ENCODE measurements at regions not wholly inside any gene's neighbourhood (a gene's known extent, or its start where the extent isn't known, plus 50 kb on each side); places are given as distances from the start of the nearest gene placed in this dataset.

DNA sequence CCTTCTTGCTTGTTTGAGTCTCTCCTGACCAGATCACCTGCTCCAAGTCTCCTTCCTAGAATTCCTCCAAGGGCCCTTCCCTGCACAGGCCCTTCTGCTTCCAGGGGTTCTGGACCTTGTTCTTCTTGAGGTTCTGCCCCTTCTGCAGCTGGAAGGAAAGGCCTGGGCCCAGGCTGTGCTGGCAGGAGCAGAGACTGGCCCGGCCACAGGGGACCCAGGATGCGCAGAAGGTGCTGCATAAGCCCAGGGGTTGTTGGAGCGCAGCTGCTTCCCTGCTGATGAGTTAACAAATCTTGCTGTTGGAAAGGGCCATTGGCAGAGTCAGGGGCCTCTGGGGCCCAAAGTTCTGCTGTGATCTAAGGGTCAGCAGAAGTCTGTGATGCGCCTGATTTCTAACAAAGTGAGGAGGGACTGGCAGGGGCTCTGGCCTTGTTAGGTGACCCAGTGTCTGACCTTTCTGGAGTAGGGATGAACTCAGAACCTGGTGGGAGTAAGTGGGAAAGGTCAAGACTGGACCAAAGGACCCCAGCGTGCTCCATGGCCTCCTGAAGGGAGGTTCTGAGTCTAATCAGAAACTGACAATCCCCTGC, 509.8 kb downstream of the PTPRU start:
- DNase-seq (ENCODE audit: insufficient read length, low spot score) (no peak), FAIRE-seq (no peak)
- TF ChIP-seq POLR2A (IDR thresholded peaks at IDR 0.05; ENCODE audit: low read depth, low read length) = no peak

DNA sequence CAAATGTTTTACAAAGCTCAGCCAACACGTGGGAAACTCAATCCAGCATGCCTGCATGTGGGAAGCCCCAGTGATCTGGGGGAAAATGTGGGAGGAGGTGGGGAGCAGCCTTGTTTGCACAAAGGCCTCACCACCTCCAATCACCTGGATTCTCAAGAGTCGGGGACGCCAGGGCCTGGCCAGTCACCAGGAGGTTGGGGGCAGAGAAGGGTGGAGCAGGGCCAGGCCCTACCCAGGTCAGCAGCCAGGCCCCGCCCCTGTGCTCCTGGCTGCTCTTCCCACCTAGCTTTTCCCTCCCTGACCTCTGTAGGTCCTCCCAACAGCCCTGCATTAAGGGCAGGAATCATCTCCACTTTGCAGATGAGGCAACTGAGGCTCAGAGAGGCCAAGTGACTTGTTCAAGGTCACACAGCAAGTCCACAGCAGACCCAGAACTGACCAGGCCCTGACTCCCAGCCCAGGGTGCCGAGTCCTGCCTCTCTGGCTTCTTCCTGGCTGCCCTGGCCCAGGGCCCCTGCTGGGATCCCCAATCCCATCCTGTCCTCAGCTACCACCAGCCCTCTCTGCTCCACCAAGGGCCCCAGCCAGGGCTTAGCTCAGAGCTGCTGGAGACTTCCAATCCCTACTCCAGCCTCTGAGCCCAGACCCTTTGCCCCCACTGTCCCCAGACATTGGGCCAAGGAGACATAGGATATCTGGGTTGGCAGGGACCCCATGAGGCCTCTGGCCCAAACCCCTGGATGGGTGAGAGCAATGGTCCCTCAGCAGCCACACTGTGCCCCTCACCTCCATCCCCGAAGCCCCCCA, 508.6 kb downstream of the PTPRU start:
- FAIRE-seq = no peak
- no peak for TF ChIP-seq POLR2A (IDR thresholded peaks at IDR 0.05; ENCODE audit: low read depth, low read length)

DNA sequence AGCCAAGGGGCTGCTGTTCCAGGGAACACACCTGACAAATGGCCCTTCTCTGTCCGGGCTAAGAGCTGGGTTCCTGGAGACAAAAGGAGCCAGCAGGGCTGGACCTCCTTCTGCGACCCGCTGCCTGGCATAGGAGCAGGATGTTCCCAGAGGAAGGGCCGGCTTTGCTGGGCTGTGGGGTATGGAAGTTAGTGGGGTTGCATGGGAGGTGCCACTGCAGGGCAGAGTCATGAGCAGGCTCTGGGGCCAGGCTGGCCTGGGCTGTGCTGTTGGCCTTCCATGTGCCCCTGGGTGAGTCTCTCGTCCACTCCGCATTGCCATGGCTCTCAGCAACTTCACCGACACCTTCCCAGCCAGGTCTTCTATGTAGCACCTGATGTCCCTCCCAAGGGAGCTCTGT, 507.6 kb downstream of the PTPRU start:
- DNase-seq (ENCODE audit: insufficient read length, low spot score) (no peak), FAIRE-seq (no peak)
- TF ChIP-seq POLR2A (IDR thresholded peaks at IDR 0.05; ENCODE audit: low read depth, low read length) = no peak

More for the DNA sequence above, 508.6 kb downstream of the PTPRU start:
- no peak for DNase-seq (ENCODE audit: insufficient read length, low spot score)

DNA sequence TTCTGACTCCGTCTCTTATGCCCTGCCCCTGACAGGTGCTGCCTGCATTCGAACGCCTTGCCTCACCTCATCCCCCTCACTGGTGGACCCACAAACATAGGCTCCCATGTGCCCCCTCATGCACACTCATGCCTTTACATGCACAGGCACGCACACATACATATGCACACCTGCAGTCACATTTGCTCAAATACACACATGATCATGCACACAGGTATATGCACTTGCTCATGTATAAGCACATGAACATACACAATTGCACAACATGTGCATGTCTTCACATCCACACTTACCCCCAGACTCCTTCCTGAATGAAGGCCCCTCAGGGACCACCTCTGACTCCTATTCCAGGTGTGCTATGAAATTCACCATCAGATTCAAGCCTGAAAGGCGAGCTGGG, 506.9 kb downstream of the PTPRU start:
- no peak for DNase-seq (ENCODE audit: insufficient read length, low spot score)

DNA sequence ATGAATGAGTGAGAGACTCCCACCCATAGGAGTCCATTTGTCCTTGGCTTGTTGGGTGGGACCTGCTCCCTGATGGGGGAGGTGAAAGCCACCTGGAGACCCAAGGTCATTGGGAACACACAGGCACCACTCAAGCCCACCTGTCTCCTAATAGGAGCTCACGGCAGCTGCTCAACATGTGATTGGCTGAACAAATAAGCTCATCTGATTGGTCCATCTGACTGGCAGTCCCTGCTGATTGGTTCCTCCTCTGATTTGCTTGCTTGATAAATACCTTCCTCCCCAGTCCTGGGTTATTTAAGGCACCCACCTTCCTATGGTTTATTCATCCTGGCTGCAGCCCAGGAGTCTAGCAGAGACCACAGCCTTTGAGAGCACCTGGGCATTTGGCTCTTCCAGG, 502.9 kb downstream of the PTPRU start:
- no peak for TF ChIP-seq POLR2A (IDR thresholded peaks at IDR 0.05; ENCODE audit: low read depth, low read length)
- FAIRE-seq = no peak

More for the DNA sequence above, 506.9 kb downstream of the PTPRU start:
- FAIRE-seq = no peak
- no peak for TF ChIP-seq POLR2A (IDR thresholded peaks at IDR 0.05; ENCODE audit: low read depth, low read length)

DNA sequence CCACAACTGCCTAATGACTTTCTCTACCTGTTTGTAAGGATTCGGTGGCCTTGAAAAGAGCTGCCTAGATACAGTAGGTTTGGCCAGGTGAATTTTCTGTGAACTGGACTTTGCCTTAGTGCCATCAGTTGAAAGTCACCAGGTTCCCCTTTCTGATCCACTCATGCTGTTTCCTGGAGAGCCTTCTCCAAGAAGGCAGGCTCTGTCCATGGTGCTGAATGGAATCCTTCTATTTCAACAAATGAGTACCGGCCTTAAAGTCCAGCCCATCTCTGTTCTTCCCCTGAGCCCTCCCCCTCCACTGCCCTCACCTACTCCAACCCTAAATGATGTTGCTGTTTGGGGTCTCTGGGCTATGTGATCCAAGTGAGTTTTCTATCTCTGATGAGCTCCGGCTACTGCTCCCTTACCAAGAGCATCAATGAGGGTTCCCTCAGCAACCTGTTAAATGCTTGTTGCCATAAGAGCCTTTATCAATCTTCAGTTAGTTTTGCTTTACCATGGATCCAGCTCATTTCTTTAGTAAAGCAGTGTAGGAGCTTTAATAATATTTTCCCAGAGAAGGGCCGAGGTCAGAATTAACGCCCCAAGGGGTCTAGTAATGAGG, 500.4 kb downstream of the PTPRU start:
- DNase-seq (ENCODE audit: insufficient read length, low spot score) = no peak
- no peak for TF ChIP-seq POLR2A (IDR thresholded peaks at IDR 0.05; ENCODE audit: low read depth, low read length)
- no peak for FAIRE-seq

More for the DNA sequence above, 502.9 kb downstream of the PTPRU start:
- DNase-seq (ENCODE audit: insufficient read length, low spot score) = no peak

DNA sequence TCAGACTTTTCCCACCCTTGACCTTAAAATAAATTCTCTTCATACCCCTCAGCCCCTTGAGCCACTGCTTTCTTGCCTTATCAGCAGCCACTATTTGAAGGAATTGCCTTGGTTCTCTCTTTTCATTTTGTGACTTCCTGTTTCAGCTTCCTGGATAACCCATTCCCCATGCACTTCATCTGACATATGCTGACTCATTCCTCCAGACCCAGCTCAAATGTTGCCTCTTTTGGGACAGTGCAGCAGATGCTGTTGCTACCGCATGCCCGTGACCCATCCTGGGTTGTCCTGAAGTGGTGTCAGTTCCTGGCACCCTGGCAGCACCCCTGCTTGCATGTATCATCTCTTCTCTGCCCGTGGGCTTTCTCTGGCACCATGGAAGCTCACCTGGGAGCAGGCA, 496.1 kb downstream of the PTPRU start:
- FAIRE-seq (no peak), DNase-seq (ENCODE audit: insufficient read length, low spot score) (no peak)
- TF ChIP-seq POLR2A (IDR thresholded peaks at IDR 0.05; ENCODE audit: low read depth, low read length) = no peak

DNA sequence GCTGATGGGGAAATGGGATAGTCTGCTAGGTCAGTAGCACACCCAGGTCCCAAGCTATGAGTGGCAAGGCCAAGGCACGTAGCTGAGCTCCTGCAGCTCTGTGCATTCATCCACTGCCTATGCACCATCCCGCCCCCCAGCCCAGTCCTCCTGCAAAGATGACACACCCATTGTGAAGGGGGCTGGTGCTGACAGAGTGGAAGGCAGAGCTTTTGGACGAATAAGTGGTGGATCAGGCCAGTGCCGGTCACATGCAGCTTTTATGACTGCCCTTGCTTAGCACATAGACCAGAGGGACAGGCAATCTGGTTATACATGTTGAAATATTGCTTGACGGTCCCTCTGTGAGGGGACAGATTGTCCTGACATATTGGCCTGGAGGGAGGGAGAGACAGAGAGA, 494.3 kb downstream of the PTPRU start:
- DNase-seq (ENCODE audit: insufficient read length, low spot score) (no peak), FAIRE-seq (no peak)
- TF ChIP-seq POLR2A (IDR thresholded peaks at IDR 0.05; ENCODE audit: low read depth, low read length) = no peak

DNA sequence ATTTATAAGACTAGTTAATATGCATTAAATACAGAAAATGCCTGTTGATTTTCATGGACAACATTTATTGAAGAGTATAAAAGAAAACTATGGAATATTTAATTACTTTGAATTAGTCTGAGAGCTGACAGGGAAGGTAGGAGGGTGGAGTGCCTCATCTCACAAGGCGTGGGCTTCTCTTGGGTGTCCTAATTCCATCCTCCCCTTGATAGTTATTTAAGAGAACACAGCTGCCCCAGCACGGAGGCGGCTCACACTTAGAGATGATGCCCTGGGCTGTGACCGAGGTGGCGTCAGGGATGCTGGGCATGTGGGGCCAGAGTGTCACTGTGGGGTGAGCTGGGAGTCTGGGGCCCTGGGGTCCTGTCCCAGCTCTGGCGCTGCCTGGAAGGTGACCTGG, 493.0 kb downstream of the PTPRU start:
- no peak for TF ChIP-seq POLR2A (IDR thresholded peaks at IDR 0.05; ENCODE audit: low read depth, low read length)
- DNase-seq (ENCODE audit: insufficient read length, low spot score) (no peak), FAIRE-seq (no peak)

DNA sequence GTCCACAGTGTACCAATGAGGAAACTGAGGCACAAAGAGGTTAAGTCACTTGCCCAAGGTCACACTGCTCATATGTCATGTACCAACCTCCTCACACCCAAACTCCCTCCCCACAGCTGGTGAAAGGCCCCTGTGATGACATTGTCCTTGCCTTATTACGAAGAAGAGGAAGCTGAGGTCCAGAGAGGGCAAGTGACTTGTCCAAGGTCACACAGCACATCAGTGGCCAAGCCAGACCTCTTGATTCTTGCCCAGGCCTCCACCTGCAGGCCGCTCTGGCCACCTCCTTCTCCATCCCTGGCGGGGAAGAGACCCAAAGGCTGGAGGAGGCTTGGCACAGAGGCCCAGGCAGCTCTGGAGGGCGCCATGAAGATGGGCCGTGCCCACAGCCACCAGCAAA, 492.4 kb downstream of the PTPRU start:
- DNase-seq (ENCODE audit: insufficient read length, low spot score) (no peak), FAIRE-seq (no peak)
- no peak for TF ChIP-seq POLR2A (IDR thresholded peaks at IDR 0.05; ENCODE audit: low read depth, low read length)

DNA sequence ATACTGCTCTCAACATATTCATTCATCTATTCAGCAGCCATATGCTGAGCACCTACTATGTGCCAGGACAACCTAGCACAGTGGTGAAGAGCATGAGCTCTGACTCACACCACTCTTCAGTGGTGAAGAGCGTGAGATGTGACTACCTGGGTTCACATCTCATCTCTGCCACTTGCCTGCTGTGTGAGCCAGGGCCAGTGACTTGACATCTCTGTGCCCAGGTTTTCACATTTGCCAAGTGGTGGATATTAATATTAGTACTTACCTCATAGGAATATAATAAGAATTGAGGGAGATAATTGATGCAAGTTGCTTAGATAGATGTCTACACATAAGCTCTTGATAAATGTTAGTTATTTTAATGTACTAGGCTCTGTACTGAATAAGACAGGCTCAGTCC, 488.9 kb downstream of the PTPRU start:
- FAIRE-seq (no peak), DNase-seq (ENCODE audit: insufficient read length, low spot score) (no peak)
- TF ChIP-seq POLR2A (IDR thresholded peaks at IDR 0.05; ENCODE audit: low read depth, low read length) = no peak

DNA sequence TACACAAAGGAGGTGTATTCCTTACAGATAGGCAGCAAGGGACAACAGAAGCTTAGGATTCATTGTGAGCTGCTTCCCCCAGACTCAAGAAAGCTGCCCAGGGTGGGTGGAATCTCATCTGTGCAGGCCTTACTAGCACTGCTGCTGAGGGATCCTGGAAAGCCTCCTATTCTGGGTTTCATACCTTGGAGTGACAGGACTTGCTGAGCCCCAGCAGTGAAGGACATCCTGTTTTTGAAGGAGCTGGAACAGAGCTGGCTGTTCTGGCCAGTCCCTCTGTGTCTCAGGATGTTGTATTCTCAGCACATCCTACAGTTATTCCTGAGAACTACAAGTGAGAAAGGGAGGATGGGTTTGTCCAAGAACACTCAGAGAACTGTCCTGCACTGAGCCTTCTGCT, 486.3 kb downstream of the PTPRU start:
- DNase-seq (ENCODE audit: insufficient read length, low spot score) (no peak), FAIRE-seq (no peak)
- TF ChIP-seq POLR2A (IDR thresholded peaks at IDR 0.05; ENCODE audit: low read depth, low read length) = no peak

DNA sequence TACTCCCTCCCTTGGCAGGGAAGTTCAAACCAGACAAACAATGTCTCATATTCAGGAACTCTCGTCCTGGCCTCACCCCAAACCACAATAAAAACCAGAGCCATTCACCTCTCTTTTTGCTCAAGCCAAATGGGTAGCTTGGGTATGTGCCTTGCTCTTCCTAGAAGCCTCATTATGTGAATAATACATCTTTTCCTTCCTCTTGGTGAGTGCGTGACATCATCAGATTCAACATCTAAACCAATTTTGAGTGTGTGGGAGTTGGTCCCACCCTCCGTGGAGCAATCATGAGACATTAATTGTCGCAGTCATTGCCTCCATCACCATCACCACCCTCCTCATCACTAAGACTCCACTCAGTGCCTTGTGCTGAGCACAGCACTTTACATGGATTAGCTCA, 482.9 kb downstream of the PTPRU start:
- no peak for FAIRE-seq
- TF ChIP-seq POLR2A (IDR thresholded peaks at IDR 0.05; ENCODE audit: low read depth, low read length) = no peak
- no peak for DNase-seq (ENCODE audit: insufficient read length, low spot score)

DNA sequence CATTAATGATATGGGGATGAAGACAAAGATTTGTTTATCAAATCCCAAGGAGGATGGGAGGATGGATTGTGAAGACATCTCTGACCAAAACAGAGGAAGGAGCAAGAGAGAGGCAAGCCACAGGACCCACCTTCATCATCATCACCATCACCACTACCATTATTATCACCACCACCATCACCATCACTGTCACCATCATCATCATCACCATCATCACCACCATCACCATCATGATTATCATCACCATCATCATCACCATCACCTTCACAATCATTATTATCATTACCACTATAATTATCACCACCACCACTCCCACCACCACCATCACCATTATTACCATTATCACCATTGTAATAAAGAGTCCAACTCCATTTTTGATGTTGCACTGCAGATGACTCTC, 482.5 kb downstream of the PTPRU start:
- TF ChIP-seq POLR2A (IDR thresholded peaks at IDR 0.05; ENCODE audit: low read depth, low read length) = no peak
- DNase-seq (ENCODE audit: insufficient read length, low spot score) (no peak), FAIRE-seq (no peak)

DNA sequence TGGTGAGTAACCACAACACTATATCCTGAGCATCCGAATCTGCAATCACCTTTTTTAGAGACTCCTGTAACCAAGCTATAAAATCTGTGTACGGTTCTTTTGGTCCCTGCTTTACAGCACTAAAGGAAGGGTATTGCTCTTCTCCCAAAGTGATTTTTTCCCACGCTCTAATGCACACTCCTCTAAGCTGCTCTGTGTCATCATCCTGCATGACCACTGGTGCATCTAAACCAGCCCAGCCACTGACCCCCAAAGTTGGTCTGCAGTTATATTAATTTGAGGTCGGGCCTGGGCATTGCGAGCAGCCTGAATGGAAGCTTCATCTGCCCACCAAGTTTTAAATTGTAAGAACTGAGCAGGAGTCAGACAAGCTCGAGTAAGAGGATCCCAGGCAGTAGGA, 480.0 kb downstream of the PTPRU start:
- FAIRE-seq = no peak
- TF ChIP-seq POLR2A (IDR thresholded peaks at IDR 0.05; ENCODE audit: low read depth, low read length) = no peak

More for the DNA sequence above, 480.0 kb downstream of the PTPRU start:
- no peak for DNase-seq (ENCODE audit: insufficient read length, low spot score)

All from H54 (cell line).